ENCODE measurements at regions not wholly inside any gene's neighbourhood (a gene's known extent, or its start where the extent isn't known, plus 50 kb on each side); places are given as distances from the start of the nearest gene placed in this dataset.
"Not testable (repeated sequence)": the region's sequence is repeated elsewhere in the genome, so short reads cannot be mapped to it uniquely, and the experiment has no call there.

DNA sequence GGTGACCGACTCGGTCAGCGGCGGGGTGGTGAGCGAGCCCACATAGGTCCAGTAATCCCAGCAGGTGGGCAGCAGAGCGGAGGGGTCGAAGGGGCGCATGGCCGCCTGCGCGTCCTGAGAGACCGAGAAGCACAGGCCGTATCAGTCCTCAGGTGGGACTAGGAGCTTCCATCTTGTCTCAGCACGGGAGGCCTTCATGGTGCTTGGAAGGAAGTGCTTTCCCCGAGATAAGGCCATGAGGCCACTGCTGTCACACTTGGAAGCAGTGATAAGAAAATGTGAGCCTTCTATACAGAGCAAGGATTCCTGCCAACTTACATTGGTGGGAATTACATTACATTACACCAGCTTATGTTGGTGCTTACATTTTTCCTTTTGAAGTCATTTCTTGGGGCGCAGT is 62.6 kb upstream of the METTL9 start:
- TF ChIP-seq, protein P1, sequence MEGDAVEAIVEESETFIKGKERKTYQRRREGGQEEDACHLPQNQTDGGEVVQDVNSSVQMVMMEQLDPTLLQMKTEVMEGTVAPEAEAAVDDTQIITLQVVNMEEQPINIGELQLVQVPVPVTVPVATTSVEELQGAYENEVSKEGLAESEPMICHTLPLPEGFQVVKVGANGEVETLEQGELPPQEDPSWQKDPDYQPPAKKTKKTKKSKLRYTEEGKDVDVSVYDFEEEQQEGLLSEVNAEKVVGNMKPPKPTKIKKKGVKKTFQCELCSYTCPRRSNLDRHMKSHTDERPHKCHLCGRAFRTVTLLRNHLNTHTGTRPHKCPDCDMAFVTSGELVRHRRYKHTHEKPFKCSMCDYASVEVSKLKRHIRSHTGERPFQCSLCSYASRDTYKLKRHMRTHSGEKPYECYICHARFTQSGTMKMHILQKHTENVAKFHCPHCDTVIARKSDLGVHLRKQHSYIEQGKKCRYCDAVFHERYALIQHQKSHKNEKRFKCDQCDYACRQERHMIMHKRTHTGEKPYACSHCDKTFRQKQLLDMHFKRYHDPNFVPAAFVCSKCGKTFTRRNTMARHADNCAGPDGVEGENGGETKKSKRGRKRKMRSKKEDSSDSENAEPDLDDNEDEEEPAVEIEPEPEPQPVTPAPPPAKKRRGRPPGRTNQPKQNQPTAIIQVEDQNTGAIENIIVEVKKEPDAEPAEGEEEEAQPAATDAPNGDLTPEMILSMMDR (optimal IDR thresholded peaks at IDR 0.05 in 1 of 3, IDR thresholded peaks at IDR 0.05 in 1 of 3, conservative IDR thresholded peaks at IDR 0.05 in 1 of 3; ENCODE audit: extremely low read depth in 1 of 3, insufficient read depth in 2 of 3, low read length in 3 of 3): not testable (repeated sequence)
- not testable (repeated sequence) for TF ChIP-seq EZH2 (IDR thresholded peaks at IDR 0.05; ENCODE audit: low read length)
